GM19328 (cell line): ENCODE measurements at regions not wholly inside any gene's neighbourhood (a gene's known extent, or its start where the extent isn't known, plus 50 kb on each side); places are given as distances from the start of the nearest gene placed in this dataset.
"Not testable (repeated sequence)": the region's sequence is repeated elsewhere in the genome, so short reads cannot be mapped to it uniquely, and the experiment has no call there.

Source experiments
- ATAC-seq: cut with Tn5 transposase; IDR thresholded peaks from one replicate; pipeline ENCODE4 v1.9.1; 2021; ENCODE audit warnings: mild to moderate bottlenecking, moderate library complexity; ENCODE audit not compliant: unreplicated experiment

GRCh38 chr13:54999399-54999907, 1970.8 kb downstream of the OLFM4 start:
- no peak for ATAC-seq

- no peak for ATAC-seq
Measured at GRCh38 chr13:55000043-55000442, 1971.4 kb downstream of the OLFM4 start.

GRCh38 chr13:55000844-55001243, 1972.2 kb downstream of the OLFM4 start:
- no peak for ATAC-seq

- no peak for ATAC-seq
Measured at GRCh38 chr13:55001881-55002280, 1973.3 kb downstream of the OLFM4 start.

- no peak for ATAC-seq
Measured at GRCh38 chr13:55007681-55008080, 1979.1 kb downstream of the OLFM4 start.

GRCh38 chr13:55013051-55013450, 1984.4 kb downstream of the OLFM4 start:
- ATAC-seq, result no peak

- no peak for ATAC-seq
Measured at GRCh38 chr13:55029280-55029679, 2000.7 kb downstream of the OLFM4 start.

- ATAC-seq, result no peak
Measured at GRCh38 chr13:55038230-55038629, 2009.6 kb downstream of the OLFM4 start.

GRCh38 chr13:55053891-55054550, 2025.4 kb downstream of the OLFM4 start:
- not testable (repeated sequence) for ATAC-seq

GRCh38 chr13:55055666-55056065, 2027.1 kb downstream of the OLFM4 start:
- ATAC-seq, result not testable (repeated sequence)

GRCh38 chr13:55062662-55063061, 2034.0 kb downstream of the OLFM4 start:
- no peak for ATAC-seq

- no peak for ATAC-seq
Measured at GRCh38 chr13:55067946-55068345, 2039.3 kb downstream of the OLFM4 start.

GRCh38 chr13:55069746-55070145, 2041.1 kb downstream of the OLFM4 start:
- no peak for ATAC-seq

GRCh38 chr13:55073000-55073399, 2044.4 kb downstream of the OLFM4 start:
- no peak for ATAC-seq

GRCh38 chr13:55084630-55085029, 2056.0 kb downstream of the OLFM4 start:
- ATAC-seq, result no peak

GRCh38 chr13:55087085-55087484, 2053.6 kb upstream of the PRR20A start:
- no peak for ATAC-seq

- no peak for ATAC-seq
Measured at GRCh38 chr13:55090612-55091011, 2050.1 kb upstream of the PRR20A start.

GRCh38 chr13:55091172-55091571, 2049.5 kb upstream of the PRR20A start:
- no peak for ATAC-seq

- no peak for ATAC-seq
Measured at GRCh38 chr13:55106509-55106908, 2034.2 kb upstream of the PRR20A start.

- no peak for ATAC-seq
Measured at GRCh38 chr13:55120631-55121030, 2020.1 kb upstream of the PRR20A start.

GRCh38 chr13:55155046-55155445, 1985.7 kb upstream of the PRR20A start:
- ATAC-seq, result no peak

- no peak for ATAC-seq
Measured at GRCh38 chr13:55159765-55160164, 1981.0 kb upstream of the PRR20A start.

GRCh38 chr13:55160867-55161266, 1979.9 kb upstream of the PRR20A start:
- ATAC-seq, result no peak
